MG63 (cell line): ENCODE measurements at regions not wholly inside any gene's neighbourhood (a gene's known extent, or its start where the extent isn't known, plus 50 kb on each side); places are given as distances from the start of the nearest gene placed in this dataset.

ENCODE experiments used
- DNase-seq: peaks from one replicate; pipeline ENCODE4 v3.0.0-alpha.2; 2020
- H3K27me3 ChIP-seq: fragments of 250-450 bp; sonication (Bioruptor Pico); 2 replicates; pipeline ENCODE4 v1.5.1; 2020; ENCODE audit warnings: mild to moderate bottlenecking, moderate library complexity
- H3K36me3 ChIP-seq: fragments of 250-450 bp; sonication (Bioruptor Pico); 2 replicates; pipeline ENCODE4 v1.5.1; 2020; ENCODE audit warnings: mild to moderate bottlenecking, moderate library complexity
- H3K4me3 ChIP-seq: fragments of 250-450 bp; sonication (Bioruptor Pico); 2 replicates; pipeline ENCODE4 v1.5.1; 2020; ENCODE audit warnings: mild to moderate bottlenecking, moderate library complexity
- H3K9me3 ChIP-seq: fragments of 250-450 bp; sonication (Bioruptor Pico); 2 replicates; pipeline ENCODE4 v1.5.1; 2020; ENCODE audit warnings: mild to moderate bottlenecking, moderate library complexity

GRCh38 chr1:103854279-103854678, 104.6 kb downstream of the AMY1C start:
- H3K4me3 ChIP-seq = no peak overlapping the region
- DNase-seq = no peak
- H3K36me3 ChIP-seq = no peaks in the 10 kb centered on the region
- H3K9me3 ChIP-seq = no peaks in the 10 kb centered on the region
- no peaks in the 10 kb centered on the region for H3K27me3 ChIP-seq

DNA sequence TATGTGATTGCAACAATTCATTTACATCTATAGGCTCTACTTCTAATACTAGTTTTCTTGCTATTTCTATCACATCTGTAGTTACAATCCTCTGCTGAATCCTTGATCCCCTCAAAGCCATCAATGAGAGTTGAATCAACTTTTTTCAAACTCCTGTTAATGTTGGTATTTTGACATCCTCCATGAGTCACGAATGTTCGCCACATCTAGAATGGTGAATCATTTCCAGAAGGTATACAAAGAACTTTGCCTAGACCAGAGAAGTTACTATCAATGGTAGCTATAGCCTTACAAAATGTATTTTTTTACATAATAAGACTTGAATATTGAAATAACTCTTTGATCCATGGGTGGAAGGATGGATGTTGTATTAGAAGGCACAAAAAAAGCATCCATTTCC, 110.0 kb downstream of the AMY1C start:
- no peaks in the 10 kb centered on the region for H3K27me3 ChIP-seq
- no peak for DNase-seq
- H3K9me3 ChIP-seq = no peaks in the 10 kb centered on the region
- H3K36me3 ChIP-seq = no peaks in the 10 kb centered on the region
- no peak overlapping the region for H3K4me3 ChIP-seq

GRCh38 chr1:103898576-103899345, 149.1 kb downstream of the AMY1C start:
- no peak overlapping the region for H3K4me3 ChIP-seq
- no peaks in the 10 kb centered on the region for H3K9me3 ChIP-seq
- DNase-seq = no peak
- H3K36me3 ChIP-seq = no peaks in the 10 kb centered on the region
- no peaks in the 10 kb centered on the region for H3K27me3 ChIP-seq

DNA sequence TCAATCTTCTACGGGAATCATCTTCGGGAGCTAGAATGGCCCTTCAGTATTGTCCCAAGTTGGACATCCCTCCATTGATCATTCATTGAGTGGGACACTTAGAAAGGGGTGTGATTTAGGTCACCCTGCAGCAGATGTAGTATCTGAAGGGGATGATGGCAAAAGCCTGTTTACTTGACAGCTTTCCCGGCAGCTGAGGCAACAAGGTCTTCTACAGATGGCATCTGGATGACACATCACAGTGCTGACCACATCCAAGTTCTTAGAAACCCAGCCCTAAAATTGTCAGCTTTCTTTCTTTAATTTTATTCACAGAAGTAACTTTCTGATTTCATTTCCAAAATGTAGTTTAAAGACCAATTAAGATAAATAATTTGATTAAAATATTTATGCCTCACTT, 150.3 kb downstream of the AMY1C start:
- no peaks in the 10 kb centered on the region for H3K36me3 ChIP-seq
- H3K27me3 ChIP-seq = 0 out of 2 replicates have a peak, but pooled peaks cover 2% of the 10 kb centered on the region
- no peaks in the 10 kb centered on the region for H3K9me3 ChIP-seq
- no peak for DNase-seq
- no peak overlapping the region for H3K4me3 ChIP-seq

GRCh38 chr1:103901072-103901471, 151.4 kb downstream of the AMY1C start:
- no peak for DNase-seq
- Histone ChIP-seq H3K4me3 (no peak overlapping the region), H3K9me3 (no peaks in the 10 kb centered on the region), H3K27me3 (0 out of 2 replicates have a peak, but pooled peaks cover 2% of the 10 kb centered on the region), H3K36me3 (no peaks in the 10 kb centered on the region)

- no peaks in the 10 kb centered on the region for H3K9me3 ChIP-seq
- DNase-seq = no peak
- H3K27me3 ChIP-seq = 0 out of 2 replicates have a peak, but pooled peaks cover 2% of the 10 kb centered on the region
Measured at GRCh38 chr1:103905363-103905762, 155.7 kb downstream of the AMY1C start.

DNA sequence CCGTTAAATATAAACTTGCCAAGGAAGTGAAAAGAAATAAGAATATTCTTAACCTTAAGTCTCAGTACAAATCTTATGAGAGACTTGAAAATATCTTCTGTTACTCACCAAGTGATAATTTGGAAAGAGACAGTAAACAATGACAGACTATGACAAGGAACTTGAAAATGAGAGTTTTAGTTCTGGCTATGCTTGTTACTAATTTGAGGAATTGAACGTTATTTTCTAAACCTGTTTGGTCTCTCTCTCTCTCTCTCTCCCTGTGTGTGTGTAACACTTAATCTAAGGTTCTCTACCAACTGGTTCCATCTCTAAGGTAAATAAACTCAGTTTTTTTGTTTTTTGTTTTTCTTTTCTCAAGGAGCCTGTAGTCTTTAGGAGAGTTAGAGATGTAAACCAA, 161.8 kb downstream of the AMY1C start:
- H3K4me3 ChIP-seq = no peak overlapping the region
- no peaks in the 10 kb centered on the region for H3K9me3 ChIP-seq
- no peaks in the 10 kb centered on the region for H3K36me3 ChIP-seq
- DNase-seq = no peak
- H3K27me3 ChIP-seq = no peaks in the 10 kb centered on the region

More at GRCh38 chr1:103905363-103905762, 155.7 kb downstream of the AMY1C start:
- no peak overlapping the region for H3K4me3 ChIP-seq
- no peaks in the 10 kb centered on the region for H3K36me3 ChIP-seq

DNA sequence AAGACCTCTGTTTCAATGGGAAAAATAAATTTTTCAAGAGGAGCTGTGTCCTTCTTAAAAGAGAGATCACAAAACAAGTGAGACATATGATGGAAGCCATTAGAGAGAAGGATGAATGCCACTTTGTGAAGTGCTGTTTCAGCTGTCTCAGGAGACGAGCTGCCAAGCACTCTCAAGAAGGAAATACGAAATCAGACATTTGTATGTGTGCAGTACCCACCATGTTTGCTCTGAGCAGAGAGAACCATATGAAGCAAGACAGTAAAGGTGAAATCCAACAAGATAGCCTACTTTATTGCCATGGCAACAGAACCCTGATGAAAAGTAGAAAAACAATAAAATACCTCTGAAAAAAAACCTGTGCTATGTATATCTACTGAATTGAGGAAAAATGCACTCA, 168.1 kb downstream of the AMY1C start:
- no peaks in the 10 kb centered on the region for H3K9me3 ChIP-seq
- H3K27me3 ChIP-seq = no peaks in the 10 kb centered on the region
- no peak for DNase-seq
- no peak overlapping the region for H3K4me3 ChIP-seq
- no peaks in the 10 kb centered on the region for H3K36me3 ChIP-seq

DNA sequence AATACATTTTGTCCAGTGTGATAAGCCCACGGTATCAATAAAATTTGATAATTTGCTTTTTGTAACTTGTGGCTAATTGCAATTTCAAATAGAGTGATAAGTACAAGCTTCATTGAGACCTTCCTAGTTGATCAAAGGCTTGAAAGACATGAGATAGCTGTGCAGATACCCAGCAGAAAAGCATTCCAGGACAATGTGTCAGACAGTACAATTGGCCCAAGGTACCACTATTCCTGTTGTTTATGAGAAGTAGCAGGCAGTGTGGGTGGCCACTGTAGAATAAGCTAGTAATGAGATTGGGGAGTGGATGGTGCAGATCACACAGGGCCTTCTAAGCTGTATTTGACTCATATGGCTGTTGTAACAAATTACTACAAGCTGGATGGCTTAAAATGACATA, 182.2 kb downstream of the AMY1C start:
- Histone ChIP-seq H3K4me3 (no peak overlapping the region), H3K27me3 (no peaks in the 10 kb centered on the region), H3K9me3 (no peaks in the 10 kb centered on the region), H3K36me3 (no peaks in the 10 kb centered on the region)
- DNase-seq = no peak

DNA sequence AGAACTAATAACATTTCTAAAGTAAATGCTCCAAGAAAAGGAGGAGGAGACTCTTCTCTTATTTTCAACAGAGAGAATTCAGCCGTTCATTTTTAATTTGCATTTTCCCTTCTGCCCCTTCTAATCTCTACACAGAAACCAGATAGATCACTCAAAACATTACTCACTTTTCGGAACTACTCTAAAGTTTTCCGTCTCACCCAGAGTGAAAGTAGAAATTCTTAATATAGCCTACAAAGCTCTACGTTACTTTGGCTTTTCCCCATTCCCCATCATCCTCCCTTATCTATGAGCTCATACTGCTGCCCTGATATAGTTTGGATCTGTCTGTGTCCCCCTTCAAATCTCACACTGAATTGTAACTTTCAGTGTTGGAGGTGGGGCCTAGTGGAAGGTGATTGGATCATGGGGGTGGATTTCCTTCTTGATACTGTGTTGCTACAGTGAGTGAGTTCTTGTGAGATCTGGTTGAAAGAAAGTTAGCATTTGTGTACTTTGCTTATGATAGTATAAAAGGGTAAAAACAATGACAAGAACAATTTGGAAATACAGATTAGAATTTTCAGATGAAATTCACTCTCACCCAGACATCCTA, 188.2 kb downstream of the AMY1C start:
- no peaks in the 10 kb centered on the region for H3K27me3 ChIP-seq
- no peaks in the 10 kb centered on the region for H3K9me3 ChIP-seq
- no peaks in the 10 kb centered on the region for H3K36me3 ChIP-seq
- H3K4me3 ChIP-seq = no peak overlapping the region
- DNase-seq = no peak

- no peak overlapping the region for H3K4me3 ChIP-seq
- H3K9me3 ChIP-seq = no peaks in the 10 kb centered on the region
- H3K27me3 ChIP-seq = no peaks in the 10 kb centered on the region
- DNase-seq = no peak
- H3K36me3 ChIP-seq = no peaks in the 10 kb centered on the region
Measured at GRCh38 chr1:103941086-103941485, 191.4 kb downstream of the AMY1C start.

GRCh38 chr1:103942029-103942428, 192.3 kb downstream of the AMY1C start:
- H3K9me3 ChIP-seq = no peaks in the 10 kb centered on the region
- H3K4me3 ChIP-seq = no peak overlapping the region
- H3K27me3 ChIP-seq = no peaks in the 10 kb centered on the region
- DNase-seq = no peak
- no peaks in the 10 kb centered on the region for H3K36me3 ChIP-seq

- H3K9me3 ChIP-seq = no peaks in the 10 kb centered on the region
- no peak for DNase-seq
- H3K27me3 ChIP-seq = 0 out of 2 replicates have a peak, but pooled peaks cover 2% of the 10 kb centered on the region
- no peak overlapping the region for H3K4me3 ChIP-seq
- H3K36me3 ChIP-seq = no peaks in the 10 kb centered on the region
Measured at GRCh38 chr1:103945774-103946173, 196.1 kb downstream of the AMY1C start.

GRCh38 chr1:103948526-103948925, 198.8 kb downstream of the AMY1C start:
- Histone ChIP-seq H3K9me3 (no peaks in the 10 kb centered on the region), H3K27me3 (0 out of 2 replicates have a peak, but pooled peaks cover 2% of the 10 kb centered on the region), H3K4me3 (no peak overlapping the region), H3K36me3 (no peaks in the 10 kb centered on the region)
- no peak for DNase-seq

GRCh38 chr1:103949779-103950178, 200.1 kb downstream of the AMY1C start:
- H3K36me3 ChIP-seq = no peaks in the 10 kb centered on the region
- H3K9me3 ChIP-seq = no peaks in the 10 kb centered on the region
- H3K4me3 ChIP-seq = no peak overlapping the region
- no peak for DNase-seq
- 0 out of 2 replicates have a peak, but pooled peaks cover 2% of the 10 kb centered on the region for H3K27me3 ChIP-seq

GRCh38 chr1:103953386-103953785, 203.7 kb downstream of the AMY1C start:
- H3K27me3 ChIP-seq = 0 out of 2 replicates have a peak, but pooled peaks cover 2% of the 10 kb centered on the region
- no peak overlapping the region for H3K4me3 ChIP-seq
- H3K9me3 ChIP-seq = no peaks in the 10 kb centered on the region
- DNase-seq = no peak
- no peaks in the 10 kb centered on the region for H3K36me3 ChIP-seq

GRCh38 chr1:103958699-103959098, 209.0 kb downstream of the AMY1C start:
- no peak overlapping the region for H3K4me3 ChIP-seq
- H3K27me3 ChIP-seq = no peaks in the 10 kb centered on the region
- H3K36me3 ChIP-seq = no peaks in the 10 kb centered on the region
- no peak for DNase-seq
- no peaks in the 10 kb centered on the region for H3K9me3 ChIP-seq

DNA sequence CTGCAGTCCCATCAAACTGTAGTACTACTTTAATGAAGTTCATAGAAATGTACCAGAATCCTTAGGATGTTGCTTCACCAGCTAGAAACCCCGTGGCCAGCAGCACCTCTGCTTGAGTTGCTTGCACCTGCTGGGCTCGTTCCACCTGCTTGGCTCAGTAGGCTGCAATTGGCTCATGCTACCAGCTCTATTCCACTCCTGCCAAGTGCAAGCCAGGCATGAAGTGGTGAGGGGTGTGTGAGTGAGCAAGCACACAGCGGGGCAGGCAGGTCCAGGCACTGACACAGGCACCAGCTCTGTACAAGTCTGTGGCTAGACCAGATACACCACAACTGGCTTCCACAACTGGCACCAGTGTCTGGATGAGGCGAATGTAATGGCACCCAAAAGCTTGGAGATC, 209.9 kb downstream of the AMY1C start:
- H3K27me3 ChIP-seq = no peaks in the 10 kb centered on the region
- H3K36me3 ChIP-seq = no peaks in the 10 kb centered on the region
- no peak overlapping the region for H3K4me3 ChIP-seq
- H3K9me3 ChIP-seq = no peaks in the 10 kb centered on the region
- DNase-seq = no peak
